ENCODE measurements at regions not wholly inside any gene's neighbourhood (a gene's known extent, or its start where the extent isn't known, plus 50 kb on each side); places are given as distances from the start of the nearest gene placed in this dataset.
"Not testable (repeated sequence)": the region's sequence is repeated elsewhere in the genome, so short reads cannot be mapped to it uniquely, and the experiment has no call there.

- no peak for TF ChIP-seq CTCF (IDR thresholded peaks at IDR 0.05; ENCODE audit: extremely low read depth, insufficient read depth, missing control alignments)
- no peak for DNase-seq (ENCODE audit: low spot score)
- in situ Hi-C loops (cut with MboI; ENCODE audit: low pct_unique_long_range_greater_than_20kb, low sequenced_read_pairs, unreplicated experiment): no loop called here
These were observed 306.6 kb downstream of the DTHD1 start for GRCh38 chr4:36587909-36588472.

GRCh38 chr4:36590343-36590742 lies 308.9 kb downstream of the DTHD1 start:
- no peak for TF ChIP-seq CTCF (IDR thresholded peaks at IDR 0.05; ENCODE audit: extremely low read depth, insufficient read depth, missing control alignments)
- DNase-seq (ENCODE audit: low spot score): no peak
- in situ Hi-C loops (cut with MboI; ENCODE audit: low pct_unique_long_range_greater_than_20kb, low sequenced_read_pairs, unreplicated experiment): no loop called here

- in situ Hi-C loops (cut with MboI; ENCODE audit: low pct_unique_long_range_greater_than_20kb, low sequenced_read_pairs, unreplicated experiment): no loop called here
- TF ChIP-seq CTCF (IDR thresholded peaks at IDR 0.05; ENCODE audit: extremely low read depth, insufficient read depth, missing control alignments): no peak
- no peak for DNase-seq (ENCODE audit: low spot score)
These were observed 320.6 kb downstream of the DTHD1 start for GRCh38 chr4:36601864-36602495.

- in situ Hi-C loops (cut with MboI; ENCODE audit: low pct_unique_long_range_greater_than_20kb, low sequenced_read_pairs, unreplicated experiment): no loop called here
- no peak for TF ChIP-seq CTCF (IDR thresholded peaks at IDR 0.05; ENCODE audit: extremely low read depth, insufficient read depth, missing control alignments)
- no peak for DNase-seq (ENCODE audit: low spot score)
These were observed 328.2 kb downstream of the DTHD1 start for GRCh38 chr4:36609661-36610060.

- no peak for DNase-seq (ENCODE audit: low spot score)
- no peak for TF ChIP-seq CTCF (IDR thresholded peaks at IDR 0.05; ENCODE audit: extremely low read depth, insufficient read depth, missing control alignments)
- in situ Hi-C loops (cut with MboI; ENCODE audit: low pct_unique_long_range_greater_than_20kb, low sequenced_read_pairs, unreplicated experiment): no loop called here
These were observed 329.2 kb downstream of the DTHD1 start for GRCh38 chr4:36610628-36611027.

GRCh38 chr4:36613142-36613541 lies 331.7 kb downstream of the DTHD1 start:
- in situ Hi-C loops (cut with MboI; ENCODE audit: low pct_unique_long_range_greater_than_20kb, low sequenced_read_pairs, unreplicated experiment); DNase-seq (ENCODE audit: low spot score): not testable (repeated sequence)

GRCh38 chr4:36614011-36614410 lies 332.6 kb downstream of the DTHD1 start:
- DNase-seq (ENCODE audit: low spot score): no peak
- no peak for TF ChIP-seq CTCF (IDR thresholded peaks at IDR 0.05; ENCODE audit: extremely low read depth, insufficient read depth, missing control alignments)
- in situ Hi-C loops (cut with MboI; ENCODE audit: low pct_unique_long_range_greater_than_20kb, low sequenced_read_pairs, unreplicated experiment): no loop called here
